Fibroblast of mammary gland (primary cell): ENCODE measurements at regions not wholly inside any gene's neighbourhood (a gene's known extent, or its start where the extent isn't known, plus 50 kb on each side); places are given as distances from the start of the nearest gene placed in this dataset.

ENCODE experiments used
- DNase-seq: peaks from one replicate; pipeline ENCODE4 v3.0.0-alpha.2; 2010; ENCODE audit warnings: low read depth
- H3K4me3 ChIP-seq: 2 replicates; pipeline ENCODE4 v1.5.1; 2011; ENCODE audit warnings: low read depth, mild to moderate bottlenecking, low read length, moderate library complexity; ENCODE audit not compliant: control insufficient read depth
- TF ChIP-seq, protein P1 (sequence below): conservative IDR thresholded peaks from 2 replicates; pipeline ENCODE4 v1.5.1; 2011; ENCODE audit warnings: low read depth, low read length, inconsistent platforms; ENCODE audit not compliant: control insufficient read depth, insufficient read depth

DNA sequence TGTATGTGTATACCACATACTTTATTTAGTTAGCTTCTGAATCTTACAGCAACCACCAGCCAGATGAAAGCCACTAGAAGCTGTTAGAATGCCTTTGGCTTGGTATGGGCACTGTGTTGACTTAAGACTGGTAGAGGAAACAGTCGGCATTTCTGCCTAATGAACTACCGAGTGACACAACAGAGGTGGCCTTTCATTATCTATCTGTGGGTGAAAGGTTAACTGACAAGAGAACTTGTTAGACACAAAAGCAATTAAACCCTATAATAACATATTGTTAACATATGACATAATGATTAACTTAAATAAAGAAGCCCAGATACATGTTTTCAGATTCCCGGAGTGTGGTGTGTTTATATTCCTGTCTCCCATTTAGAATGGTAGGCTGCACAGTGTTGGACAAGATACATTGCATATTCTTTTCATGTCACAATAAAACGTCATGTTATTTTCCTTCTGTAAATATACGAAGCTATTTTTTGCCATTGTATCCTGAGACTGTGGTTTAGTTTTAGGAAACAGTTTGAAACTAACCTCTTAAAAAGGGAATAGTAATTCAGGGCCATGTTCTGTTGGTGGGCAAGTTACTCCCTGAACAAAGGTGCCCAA, 181.5 kb downstream of the SLIT2 start:
- no peak overlapping the region for H3K4me3 ChIP-seq
- TF ChIP-seq, protein P1, sequence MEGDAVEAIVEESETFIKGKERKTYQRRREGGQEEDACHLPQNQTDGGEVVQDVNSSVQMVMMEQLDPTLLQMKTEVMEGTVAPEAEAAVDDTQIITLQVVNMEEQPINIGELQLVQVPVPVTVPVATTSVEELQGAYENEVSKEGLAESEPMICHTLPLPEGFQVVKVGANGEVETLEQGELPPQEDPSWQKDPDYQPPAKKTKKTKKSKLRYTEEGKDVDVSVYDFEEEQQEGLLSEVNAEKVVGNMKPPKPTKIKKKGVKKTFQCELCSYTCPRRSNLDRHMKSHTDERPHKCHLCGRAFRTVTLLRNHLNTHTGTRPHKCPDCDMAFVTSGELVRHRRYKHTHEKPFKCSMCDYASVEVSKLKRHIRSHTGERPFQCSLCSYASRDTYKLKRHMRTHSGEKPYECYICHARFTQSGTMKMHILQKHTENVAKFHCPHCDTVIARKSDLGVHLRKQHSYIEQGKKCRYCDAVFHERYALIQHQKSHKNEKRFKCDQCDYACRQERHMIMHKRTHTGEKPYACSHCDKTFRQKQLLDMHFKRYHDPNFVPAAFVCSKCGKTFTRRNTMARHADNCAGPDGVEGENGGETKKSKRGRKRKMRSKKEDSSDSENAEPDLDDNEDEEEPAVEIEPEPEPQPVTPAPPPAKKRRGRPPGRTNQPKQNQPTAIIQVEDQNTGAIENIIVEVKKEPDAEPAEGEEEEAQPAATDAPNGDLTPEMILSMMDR: no peak
- no peak for DNase-seq

DNA sequence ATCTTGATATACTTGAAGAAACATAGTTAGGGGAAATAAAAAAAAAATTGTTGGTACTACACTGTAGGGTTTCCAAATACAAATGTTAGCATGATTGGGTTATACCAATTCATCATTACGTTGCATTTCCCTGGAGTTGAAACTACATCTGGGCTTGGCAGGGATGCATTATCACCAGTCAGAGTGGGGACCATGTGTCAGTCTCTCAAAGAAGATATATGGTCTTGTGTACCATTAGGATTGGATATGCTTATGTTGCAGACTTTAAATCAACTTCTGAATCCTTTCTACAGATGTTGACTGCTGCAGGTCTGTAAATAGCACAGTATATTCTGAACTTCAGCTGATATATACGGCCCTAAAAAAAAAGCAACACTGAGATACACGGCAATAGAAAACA, 188.5 kb downstream of the SLIT2 start:
- TF ChIP-seq, protein P1: no peak
- H3K4me3 ChIP-seq: no peak overlapping the region
- DNase-seq: no peak

DNA sequence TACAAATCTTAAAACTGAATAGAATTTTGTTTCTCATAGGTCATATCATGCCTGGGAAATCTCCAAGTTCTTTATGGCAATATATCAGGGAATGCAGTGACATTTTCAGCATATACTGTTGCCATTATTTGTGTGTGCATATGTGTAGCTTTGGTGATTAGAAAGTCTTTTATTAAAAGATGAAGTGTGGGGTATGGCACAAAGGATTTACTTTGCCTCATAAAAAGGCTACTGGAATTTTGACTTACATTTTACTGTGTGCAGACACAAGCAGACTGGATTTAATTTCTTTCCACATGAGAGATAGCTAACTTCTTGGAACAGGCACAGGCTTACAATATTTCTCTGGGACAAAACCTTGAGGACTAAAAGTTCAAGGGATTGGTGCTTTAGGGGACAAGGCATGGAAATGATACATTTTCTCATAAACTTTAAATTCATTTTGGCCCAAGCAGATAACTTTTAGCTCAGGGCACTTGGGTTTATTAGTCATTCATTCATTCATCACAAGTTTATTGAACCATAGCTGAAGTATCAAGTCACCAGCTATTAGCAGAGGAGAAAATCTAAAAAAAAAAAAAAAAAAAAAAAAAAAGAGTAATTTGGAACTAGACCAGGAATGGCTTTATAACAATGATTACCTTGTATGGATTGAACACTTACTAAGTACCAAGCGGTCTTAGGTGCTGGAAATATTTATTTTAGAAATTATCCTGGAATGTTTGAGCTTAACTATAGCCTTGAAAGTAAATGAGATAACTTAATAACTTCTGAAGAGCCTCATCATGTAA, 191.5 kb downstream of the SLIT2 start:
- TF ChIP-seq, protein P1: no peak
- DNase-seq: no peak
- H3K4me3 ChIP-seq: no peak overlapping the region

DNA sequence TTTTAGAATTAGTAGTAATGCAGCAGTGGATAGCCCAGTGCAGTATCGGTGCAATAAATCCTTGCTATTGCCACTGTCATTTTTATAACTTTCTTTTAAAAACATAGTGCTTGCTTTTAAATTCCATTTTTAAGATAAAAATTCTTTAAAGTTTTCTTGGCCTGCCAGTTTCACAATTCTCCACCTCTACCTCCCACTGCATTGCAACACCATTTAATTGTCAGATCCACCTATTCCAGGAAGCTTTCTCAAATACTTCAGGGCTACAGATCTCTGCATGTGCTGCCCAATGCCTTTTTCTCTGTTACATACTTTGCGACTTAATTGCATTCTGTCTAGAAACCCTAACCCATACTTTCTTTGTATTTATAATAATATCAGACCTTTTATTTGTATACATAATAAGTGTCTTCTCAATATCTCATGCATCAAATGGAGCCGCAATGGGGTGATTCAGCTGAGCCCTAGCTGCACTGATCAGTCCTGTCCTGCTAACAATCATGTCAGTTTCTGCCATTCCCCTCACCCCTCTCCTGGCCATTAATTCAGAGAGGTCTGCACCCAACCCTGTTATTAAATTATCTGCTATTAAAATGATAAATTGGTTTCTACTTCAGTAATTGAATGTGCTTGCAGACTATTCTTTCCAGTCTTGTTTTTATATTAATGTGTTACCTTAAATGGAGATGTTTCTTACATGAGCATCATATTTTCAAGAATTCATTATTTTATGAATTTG, 193.1 kb downstream of the SLIT2 start:
- DNase-seq: no peak
- no peak overlapping the region for H3K4me3 ChIP-seq
- TF ChIP-seq, protein P1: no peak

DNA sequence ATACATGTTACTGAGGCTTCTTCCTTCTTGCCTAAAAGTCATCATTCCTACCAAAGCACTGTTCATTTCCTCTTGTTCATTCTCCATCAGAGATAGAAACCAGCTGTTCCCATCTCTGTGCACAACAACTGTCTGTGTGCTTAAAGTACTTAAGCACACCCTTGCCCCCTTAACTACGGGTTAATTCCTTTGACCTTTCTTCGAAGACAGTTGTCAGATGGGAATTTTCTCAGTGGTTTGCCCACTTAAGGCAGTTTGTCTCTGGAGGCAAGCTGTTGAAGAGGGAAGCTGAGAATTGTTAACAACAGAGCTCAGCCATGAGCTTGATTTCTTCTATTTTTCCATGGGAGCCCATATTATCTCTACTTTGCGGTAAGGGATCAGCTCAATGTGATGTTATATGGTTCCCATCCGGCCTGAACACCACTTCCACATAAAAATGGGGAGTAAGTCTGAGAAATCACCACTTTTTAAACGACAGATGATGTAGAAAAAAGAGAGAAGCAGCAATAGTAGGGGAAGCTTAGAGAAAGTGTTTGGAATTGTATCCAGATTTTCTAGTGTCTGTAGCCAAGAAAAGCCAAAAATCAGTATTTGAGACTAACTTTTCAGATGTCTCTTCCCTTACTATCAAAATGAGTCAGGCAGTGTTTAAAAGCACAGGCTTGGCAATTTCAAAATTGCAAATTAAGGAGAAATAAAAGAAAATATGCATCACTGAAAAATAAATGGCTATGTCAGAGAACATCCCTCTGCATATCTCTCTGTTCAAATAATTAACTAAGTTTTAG, 194.4 kb downstream of the SLIT2 start:
- TF ChIP-seq, protein P1: no peak
- H3K4me3 ChIP-seq: no peak overlapping the region
- DNase-seq: no peak

DNA sequence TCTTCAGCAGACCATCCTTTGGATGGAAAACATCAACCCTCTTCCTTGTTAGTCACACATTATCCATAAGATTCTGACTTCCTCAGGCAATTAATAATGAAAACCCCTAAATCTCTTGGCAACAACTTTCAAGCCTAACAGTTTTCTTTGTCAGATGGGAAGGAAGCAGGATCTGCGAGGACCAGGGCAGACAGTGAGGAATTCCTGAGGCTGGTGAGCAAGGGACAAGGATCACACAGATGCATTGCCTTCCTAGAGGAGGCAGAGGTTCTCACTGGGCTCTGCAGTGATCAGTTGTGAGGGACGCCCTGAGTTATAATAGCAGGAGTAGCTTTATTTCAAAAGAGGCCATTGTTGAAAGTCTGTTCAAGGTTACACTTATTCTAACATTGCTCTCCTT, 195.4 kb downstream of the SLIT2 start:
- TF ChIP-seq, protein P1: no peak
- no peak overlapping the region for H3K4me3 ChIP-seq
- DNase-seq: no peak
